CD4-positive, alpha-beta T cell treated with Interleukin-6 for 4 hours (primary cell): ENCODE measurements at regions not wholly inside any gene's neighbourhood (a gene's known extent, or its start where the extent isn't known, plus 50 kb on each side); places are given as distances from the start of the nearest gene placed in this dataset.
A peak's percentile ranks its signal among the peaks of the same experiment; 100 is the strongest.
"Not testable (repeated sequence)": the region's sequence is repeated elsewhere in the genome, so short reads cannot be mapped to it uniquely, and the experiment has no call there.

Experiments
- DNase-seq: peaks from one replicate; pipeline ENCODE4 v3.0.0-alpha.2; 2020; ENCODE audit warnings: mixed read lengths

DNA sequence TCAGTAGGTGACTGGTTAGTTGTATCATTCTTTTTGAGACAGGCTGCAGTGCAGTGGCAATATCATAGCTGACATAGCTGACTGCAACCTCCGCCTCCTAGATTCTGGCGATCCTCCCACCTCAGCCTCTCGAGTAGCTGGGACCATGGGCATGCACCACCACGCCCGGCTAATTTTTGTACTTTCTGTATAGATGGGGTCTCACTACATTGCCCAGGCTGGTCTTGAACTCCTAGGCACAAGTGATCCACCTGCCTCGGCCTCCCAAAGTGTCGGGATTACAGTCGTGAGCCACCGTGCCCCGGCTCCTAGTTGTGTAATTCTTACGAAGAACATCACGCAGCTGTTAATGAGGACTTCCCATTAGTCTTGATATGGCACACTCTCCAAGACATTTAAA lies 123.4 kb upstream of the VKORC1L1 start:
- no peak for DNase-seq

DNA sequence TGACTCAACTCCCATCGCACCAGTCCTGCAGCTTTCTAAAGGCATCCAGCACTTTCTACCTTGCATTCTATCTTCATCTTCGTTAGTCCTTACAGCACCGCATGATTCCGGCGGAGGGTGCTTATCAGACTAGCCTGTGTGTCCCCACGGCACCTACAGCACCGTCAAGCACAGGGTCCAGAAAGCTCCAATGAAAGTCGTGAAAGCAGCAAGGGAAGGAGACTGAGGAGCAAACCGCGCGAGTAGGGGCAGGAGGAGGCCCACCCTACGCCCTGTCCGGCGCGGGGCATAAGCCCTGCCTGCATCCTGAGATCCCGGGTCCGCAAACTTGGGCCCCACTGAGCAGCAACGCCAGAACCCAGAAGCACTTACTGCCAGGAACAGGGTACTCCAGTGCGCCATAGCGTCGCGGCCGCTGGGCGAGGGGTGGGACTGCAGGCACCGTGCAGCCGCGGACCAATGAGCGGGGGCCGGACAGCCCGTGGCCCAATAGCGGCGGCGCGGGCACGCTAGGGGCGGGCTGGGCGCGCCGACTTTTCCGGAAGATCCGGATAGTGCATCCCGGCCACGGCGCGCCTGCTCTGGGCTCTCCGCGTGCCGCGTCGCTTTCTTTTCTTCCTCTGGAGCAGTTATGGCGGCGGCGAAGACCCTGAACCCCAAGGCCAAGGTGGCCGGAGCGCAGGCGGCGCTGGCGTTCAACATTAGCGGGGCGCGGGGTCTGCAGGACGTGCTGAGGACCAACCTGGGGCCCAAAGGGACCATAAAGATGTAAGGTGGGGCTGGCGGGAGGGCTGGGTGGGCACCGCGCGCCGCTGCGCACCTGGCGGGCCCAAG lies 122.1 kb upstream of the VKORC1L1 start:
- DNase-seq, result peak; percentile 90

DNA sequence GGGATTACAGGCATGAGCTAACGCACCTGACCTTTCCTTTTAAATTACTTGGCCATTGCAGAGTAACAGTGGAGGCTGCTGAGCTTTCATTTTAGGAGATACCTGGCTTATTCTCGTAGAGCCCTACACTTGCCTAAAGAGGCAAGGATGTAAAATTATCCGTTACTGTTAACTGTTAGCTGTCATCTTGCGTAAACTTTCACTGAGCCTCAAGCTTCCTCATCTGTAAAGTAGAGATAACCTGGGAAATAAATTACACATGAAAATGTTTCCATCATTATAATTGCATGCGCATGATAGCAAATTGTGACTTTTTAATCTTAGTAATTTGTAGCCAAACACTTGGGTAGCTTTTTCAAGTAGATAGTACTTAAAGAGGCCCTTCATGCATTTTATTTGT lies 118.8 kb upstream of the VKORC1L1 start:
- DNase-seq, result not testable (repeated sequence)

DNA sequence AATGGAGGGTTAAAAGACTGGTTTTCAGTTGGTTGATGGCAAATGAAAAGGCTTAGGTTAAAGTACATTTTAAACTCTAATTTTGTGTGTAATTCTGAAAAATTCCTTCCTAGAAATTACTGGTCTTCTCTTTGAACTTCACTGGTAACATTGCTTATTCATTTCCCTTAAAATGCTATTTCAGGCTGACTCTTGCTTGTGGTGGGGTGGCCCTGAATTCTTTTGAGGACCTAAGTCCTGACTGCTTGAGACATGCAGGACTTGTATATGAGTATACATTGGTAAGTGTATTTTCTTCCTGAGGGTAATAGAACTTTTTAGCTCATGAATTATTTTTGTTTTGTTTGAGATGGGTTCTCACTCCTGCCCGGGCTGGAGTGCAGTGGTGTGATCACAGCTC lies 113.9 kb upstream of the VKORC1L1 start:
- not testable (repeated sequence) for DNase-seq

DNA sequence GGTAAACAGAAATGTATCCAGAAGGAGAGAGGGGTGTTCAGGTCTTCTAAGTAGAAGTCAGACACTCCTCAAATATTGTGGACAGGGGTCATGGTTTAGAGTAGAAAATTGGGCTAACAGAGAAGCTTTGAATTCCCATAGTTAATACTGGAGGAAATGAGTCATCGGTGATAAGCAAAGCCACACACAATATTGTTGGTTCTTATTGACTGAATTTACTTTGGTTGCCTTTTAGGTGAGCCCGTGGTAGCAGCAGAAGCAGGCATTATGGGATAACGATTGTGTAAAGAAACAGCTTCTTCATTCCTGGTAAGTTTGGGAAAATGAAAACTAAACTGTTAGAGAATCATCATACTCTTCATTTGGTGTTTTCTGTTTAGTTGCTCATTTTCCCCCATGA lies 110.2 kb upstream of the VKORC1L1 start:
- not testable (repeated sequence) for DNase-seq

DNA sequence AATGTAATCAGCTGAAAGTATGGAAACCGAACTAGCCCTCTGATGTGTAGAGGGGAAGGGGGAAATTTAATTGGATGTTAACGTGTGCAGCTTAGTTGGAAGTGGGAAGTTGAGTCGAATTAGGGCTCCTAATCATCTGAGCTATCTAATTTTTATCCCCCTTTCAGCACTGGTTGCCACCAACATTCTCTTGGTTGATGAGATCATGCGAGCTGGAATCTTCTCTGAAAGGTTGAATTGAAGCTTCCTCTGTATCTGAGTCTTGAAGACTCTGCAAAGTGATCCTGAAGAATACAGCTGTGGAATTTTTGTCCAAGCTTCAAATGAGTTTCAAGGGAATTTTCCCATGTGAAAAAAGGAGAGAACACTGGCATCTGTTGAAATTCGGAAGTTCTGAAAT lies 109.8 kb upstream of the VKORC1L1 start:
- not testable (repeated sequence) for DNase-seq

DNA sequence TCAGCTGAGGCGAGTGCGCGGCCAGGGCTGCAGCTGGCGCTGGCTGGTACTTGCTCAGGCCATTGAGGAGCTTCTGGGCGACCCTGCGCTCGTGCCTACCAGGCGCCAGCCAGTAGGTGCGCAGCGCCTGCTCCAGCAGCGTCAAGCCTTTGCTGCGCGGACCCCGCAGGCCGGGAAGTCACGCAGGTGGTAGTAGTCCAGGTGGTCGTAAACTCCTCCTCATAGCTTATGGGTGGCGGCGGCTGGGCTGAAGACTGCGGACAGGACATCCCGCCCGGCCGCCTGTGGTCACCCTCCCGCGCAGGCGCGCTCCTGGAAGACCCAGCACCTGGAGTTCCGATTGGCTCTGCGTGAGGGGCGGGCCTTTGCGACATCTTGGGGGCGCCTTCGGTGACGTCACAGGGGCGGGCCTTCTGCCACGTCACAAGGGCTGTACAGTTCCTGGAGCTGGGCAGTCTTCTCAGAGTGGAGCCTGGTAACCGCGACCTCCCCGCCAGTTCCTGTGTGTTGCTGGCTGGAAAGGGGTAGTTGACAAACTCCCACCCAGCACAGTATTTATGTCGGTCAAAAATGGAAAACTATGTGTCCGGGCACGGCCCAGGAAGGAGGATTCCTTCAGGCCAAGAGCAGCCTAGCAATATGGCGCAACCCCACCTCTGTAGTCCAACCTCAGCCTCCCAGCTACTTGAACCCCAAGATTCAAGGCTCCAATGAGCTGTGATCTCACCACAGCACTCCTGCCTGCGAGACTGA lies 102.2 kb upstream of the VKORC1L1 start:
- peak; percentile 96 for DNase-seq

DNA sequence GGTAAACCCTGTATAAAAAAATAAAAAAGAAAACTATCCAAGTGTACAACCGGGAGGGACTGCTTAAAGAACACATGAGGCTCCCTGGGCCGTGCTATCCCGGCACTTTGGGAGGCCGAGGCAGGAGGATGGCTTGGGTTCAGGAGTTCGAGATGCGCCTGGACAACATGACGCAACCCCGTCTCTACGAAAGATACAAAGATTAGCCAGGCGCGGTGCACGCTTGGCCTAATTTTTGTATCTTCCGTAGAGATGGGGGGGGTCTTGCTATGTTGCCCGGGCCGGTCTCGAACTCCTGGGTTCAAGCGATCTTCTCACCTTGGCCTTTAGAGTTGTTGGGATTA lies 101.7 kb upstream of the VKORC1L1 start:
- not testable (repeated sequence) for DNase-seq

DNA sequence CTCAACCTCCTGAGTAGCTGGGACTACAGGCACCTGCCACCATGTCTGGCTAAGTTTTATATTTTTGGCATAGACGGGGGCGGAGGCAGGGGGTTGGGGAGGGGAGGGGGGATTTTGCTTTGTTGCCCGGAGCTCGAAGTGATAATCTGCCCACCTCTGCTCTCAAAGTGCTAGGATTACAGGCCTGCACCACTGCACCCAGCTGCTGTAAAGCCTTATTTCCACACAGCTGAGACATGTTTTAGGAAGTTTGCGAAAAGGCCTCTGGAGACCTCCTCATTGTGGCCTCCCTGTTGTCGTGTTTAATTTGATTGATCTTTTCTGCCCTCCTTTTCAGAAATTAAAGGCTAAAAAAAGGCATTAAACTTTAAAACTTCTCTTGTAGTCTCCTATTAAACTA lies 96.2 kb upstream of the VKORC1L1 start:
- not testable (repeated sequence) for DNase-seq

DNA sequence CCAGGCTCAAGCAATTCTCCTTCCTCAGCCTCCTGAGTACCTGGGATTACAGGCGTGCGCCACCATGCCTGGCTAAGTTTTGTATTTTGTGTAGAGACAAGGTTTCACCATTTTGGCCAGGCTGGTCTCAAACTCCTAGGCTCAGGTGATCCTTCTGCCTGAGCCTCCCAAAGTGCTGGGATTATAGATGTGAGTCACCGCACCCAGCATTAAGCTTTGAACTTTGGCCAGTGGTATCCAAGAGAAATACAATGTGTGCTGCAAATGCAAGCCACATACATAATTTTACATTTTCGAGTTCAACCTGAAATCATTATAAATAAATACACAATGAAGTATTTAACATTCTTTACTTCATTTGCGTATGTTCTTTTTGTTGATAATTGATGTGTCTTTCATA lies 82.9 kb upstream of the VKORC1L1 start:
- not testable (repeated sequence) for DNase-seq

DNA sequence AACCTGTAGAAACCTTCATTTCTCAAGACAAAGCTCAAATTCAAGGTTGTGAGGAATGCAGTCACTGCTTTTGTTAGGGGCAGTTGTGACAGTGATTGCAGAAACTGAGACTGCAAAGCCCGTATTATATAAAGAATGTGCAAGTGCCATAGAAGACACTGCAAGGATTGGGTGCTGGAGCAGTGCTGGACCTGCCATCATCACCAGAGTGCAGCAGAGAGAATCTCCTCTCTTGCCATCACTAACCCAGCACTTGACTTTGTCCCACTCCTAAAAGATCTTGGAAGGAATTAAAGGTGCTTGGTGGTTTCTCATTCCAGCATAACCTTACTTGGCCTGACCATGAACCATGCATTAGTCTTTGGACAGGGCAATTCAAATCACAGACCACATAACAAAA lies 81.1 kb upstream of the VKORC1L1 start:
- not testable (repeated sequence) for DNase-seq

DNA sequence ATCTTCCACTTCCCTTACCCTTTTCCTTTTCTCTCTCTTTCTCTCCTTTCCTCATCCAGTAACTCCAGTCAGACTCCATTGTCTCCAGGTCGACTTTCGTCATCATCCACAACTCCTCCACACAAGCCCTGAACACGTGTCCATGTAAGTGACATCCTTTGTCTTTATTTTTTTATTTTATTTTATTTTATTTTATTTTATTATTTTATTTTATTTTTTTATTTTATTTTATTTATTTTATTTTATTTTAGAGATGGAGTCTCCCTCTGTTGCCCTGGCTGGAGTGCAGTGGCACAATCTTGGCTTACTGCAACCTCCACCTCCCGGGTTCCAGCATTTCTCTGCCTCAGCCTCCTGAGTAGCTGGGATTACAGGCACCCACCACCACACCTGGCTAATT lies 80.1 kb upstream of the VKORC1L1 start:
- not testable (repeated sequence) for DNase-seq

DNA sequence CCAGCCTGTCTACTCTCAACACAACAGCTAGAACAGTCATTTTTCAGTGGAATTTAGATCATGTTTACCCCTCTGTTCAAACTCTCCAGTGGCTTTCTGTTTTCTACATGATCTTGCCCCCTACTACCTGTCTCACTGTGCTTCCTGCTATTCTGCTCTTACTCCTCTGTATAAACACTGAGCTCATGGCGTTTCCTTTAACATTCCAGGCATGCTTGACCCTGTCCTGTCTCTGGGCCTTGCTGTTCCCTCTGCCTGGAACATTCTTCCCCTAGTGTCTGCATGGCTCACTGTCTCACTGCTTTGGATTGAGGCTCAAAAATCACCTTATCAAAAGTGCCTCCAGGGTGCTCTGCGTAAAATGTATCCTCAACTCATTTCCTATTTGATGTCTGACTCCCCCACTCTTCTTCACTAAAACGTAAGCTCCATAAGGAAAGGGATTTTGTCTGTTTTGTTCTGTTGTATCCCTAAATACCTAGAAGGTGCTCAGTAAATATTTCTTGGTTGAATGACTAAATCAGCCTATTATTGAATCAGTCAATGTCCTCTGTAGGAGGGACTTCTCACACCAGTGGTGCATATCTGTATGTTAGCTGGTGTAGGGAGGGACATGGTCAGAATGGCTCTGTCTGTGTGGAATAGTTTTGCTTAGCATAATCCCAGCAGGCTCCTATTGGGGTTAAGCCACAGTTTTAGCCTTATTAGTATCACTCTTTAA lies 78.0 kb upstream of the VKORC1L1 start:
- not testable (repeated sequence) for DNase-seq

DNA sequence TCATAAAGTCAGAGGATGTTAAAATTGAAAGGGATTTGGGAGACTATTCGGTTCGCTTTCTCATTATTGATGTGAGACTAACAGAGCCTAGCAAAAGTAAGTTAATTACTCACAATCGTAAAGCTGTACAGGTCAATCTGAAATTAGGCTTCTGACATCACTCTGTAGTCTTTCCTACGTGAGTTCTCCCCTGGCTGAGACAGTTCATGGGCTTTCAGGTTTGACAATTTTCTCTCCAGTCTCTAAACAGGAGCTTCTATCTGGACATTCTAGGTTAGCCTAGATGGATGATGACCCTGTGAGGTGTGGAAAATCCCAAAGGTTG lies 77.5 kb upstream of the VKORC1L1 start:
- not testable (repeated sequence) for DNase-seq

DNA sequence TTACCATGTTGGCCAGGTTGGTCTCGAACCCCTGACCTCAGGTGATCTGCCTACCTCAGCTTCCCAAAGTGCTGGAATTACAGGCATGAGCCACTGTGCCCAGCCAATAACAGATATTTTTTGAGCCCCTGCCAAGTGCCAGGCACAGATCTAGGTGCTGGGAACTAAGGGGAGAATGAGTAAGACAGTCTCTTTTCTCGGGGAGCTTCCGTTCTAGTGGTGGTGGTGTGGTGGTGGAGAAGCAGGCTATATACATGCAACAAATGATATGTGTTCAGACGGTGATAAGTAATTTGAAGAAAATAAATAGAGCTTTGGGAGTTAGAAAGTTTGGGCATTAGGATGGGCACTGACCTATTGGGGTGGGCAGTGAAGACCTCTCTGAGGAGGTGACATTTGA lies 76.7 kb upstream of the VKORC1L1 start:
- no peak for DNase-seq

DNA sequence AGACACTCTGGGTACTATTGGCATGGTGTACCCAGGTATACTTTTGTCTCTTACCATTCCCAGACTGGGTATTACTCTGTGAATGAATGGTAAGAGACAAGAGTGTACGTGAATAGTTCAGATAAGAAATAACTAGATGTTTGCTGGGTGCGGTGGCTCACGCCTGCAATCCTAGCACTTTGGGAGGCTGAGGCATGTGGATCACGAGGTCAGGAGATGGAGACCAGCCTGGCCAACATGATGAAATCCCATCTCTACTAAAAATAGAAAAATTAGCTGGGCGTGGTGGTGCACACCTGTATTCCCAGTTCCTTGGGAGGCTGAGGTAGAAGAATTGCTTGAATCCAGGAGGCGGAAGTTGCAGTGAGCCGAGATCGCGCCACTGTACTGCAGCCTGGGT lies 75.8 kb upstream of the VKORC1L1 start:
- DNase-seq, result not testable (repeated sequence)

DNA sequence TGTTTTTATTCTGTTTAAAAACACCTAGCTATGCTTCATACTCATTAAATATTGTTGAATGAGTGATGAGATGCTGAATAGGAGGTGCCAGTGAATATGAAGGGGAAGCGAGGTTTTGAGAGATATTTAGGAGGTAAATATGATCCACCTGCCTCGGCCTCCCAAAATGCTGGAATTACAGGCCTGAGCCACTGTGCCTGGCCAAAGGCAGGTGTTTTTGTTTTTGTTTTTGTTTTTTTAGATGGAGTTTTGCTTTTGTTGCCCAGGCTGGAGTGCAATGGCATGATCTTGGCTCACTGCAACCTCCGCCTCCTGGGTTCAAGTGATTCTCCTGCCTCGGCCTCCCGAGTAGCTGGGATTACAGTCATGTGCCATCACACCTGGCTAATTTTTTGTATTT lies 75.3 kb upstream of the VKORC1L1 start:
- not testable (repeated sequence) for DNase-seq

DNA sequence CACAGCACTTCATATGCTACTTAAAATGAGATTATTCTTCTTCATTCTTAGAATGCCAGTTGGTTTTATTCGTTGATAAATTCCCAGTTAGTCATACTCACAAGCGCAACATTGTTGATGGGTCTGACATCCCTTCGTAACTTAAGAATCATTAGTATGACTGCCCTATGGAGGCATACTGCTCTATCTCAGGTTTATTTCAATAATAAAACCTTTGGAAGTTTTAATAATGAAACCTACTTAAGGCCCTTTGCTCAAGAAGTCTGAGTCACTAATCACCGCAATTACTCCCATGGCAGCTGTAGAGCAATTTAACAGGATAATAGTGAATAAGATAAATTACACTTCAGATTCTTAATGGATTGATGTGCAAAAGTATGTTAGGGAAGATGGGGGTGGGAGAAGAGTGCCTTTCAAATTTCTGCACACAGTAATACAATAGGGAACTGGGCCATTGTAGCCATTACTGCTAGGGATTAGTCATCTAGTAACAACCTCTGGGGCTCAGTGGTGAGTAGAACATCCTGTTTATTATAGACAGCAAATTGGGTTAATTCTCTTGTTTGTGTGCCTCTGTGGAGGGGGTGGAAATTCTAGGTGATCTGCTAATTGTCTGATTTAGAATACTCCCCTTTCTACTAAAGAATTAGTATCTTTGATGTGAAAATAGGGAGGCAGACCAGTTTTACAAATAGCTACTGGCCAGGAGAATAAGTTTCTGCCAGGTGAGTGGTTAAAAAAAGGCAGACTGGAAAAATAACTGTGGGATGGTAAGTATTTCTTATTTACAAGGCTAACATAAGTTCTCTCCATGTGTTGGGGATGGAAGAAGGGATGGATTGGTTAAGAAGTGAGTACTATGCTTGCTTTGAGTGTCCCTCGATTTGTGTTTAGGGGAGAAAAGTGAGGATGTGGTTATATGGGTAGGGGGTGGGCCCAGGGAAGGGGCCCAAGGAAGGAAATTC lies 74.5 kb upstream of the VKORC1L1 start:
- DNase-seq, result peak; percentile 13

DNA sequence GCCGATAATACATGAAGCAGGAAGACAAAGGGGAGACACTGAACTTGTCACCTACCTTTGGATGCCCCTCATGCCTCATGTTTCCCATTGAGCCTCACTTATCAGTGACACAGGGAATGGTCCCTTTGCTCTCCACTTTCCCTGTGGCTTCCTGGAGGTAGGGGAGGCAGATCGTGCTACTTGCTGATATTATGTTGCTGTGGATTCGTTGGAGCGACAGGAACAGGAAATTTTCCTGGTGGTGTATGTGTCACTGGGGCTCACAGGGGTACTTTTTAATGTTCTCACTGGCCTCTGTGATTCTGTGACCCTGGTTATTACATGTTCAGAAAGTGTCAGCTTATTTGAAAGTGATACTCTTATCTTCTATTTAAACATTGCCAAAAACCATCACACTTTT lies 72.7 kb upstream of the VKORC1L1 start:
- not testable (repeated sequence) for DNase-seq

DNA sequence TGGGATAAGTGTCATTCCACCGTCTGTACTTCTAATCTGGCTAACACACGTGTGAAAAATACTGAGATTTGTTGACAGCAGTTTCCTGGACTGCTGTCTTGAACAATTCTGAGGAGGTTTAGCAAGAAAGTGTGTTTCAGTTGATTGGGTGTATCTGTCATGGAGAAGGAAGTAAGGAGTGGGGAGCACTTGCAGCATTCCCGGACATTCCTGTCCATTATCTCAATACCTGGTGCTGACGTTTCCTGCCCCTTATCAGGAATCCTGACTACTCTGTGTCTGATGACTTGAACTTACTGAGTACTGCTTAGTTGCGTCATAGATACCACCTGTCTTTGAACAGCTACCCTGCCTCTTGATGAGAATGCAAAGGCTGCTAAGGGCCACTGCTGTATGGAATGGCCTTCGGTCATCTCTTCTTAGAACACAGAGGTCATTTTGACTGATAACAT lies 72.0 kb upstream of the VKORC1L1 start:
- DNase-seq, result no peak

DNA sequence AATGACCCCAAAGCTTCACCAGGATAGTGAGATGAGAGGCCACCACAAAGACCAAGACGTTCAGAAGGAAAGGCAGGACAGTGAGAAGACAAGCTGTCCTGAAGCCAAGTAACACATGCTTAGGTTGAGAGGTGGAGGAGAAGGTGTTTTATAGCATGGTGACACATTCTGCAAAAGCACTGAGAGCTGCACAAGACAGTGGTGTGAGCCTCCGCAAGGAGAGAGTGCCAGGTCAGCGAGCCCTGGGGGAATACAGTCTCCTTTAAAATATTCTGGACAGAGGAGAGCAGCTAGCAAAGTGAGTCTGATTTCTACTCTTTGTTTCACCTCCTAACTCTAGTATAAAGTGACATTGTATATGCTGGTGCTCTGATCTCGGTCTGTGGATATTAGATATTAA lies 68.0 kb upstream of the VKORC1L1 start:
- no peak for DNase-seq

DNA sequence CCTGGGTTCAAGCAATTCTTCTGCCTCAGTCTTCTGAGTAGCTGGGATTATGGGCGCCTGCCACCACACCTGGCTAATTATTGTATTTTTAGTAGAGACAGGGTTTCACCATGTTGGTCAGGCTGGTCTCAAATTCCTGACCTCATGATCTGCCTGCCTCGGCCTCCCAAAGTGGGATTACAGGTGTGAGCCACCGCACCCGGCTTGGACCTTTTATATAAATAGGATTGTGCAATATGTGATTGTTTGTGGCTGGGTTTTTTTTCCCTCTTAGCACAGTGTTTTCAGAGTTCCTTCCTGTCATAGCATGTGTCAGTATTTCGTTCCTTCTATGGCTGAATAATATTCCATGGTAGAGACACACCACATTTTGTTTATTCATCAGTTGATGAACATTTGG lies 65.8 kb upstream of the VKORC1L1 start:
- not testable (repeated sequence) for DNase-seq
